ENCODE measurements at regions not wholly inside any gene's neighbourhood (a gene's known extent, or its start where the extent isn't known, plus 50 kb on each side); places are given as distances from the start of the nearest gene placed in this dataset.
"Not testable (repeated sequence)": the region's sequence is repeated elsewhere in the genome, so short reads cannot be mapped to it uniquely, and the experiment has no call there.

GRCh38 chr13:100764937-100765336 lies 90.3 kb upstream of the TMTC4 start:
- no peak for DNase-seq (ENCODE audit: low spot score)

- not testable (repeated sequence) for DNase-seq (ENCODE audit: low spot score)
Observed at GRCh38 chr13:100762126-100762525, 87.5 kb upstream of the TMTC4 start.

- DNase-seq (ENCODE audit: low spot score): no peak
Observed at GRCh38 chr13:100755891-100756290, 81.3 kb upstream of the TMTC4 start.

- no peak for DNase-seq (ENCODE audit: low spot score)
Observed at GRCh38 chr13:100754459-100754858, 79.9 kb upstream of the TMTC4 start.

- DNase-seq (ENCODE audit: low spot score): no peak
Observed at GRCh38 chr13:100753376-100753775, 78.8 kb upstream of the TMTC4 start.

- no peak for DNase-seq (ENCODE audit: low spot score)
Observed at GRCh38 chr13:100751826-100752225, 77.2 kb upstream of the TMTC4 start.

GRCh38 chr13:100746953-100747683 lies 72.5 kb upstream of the TMTC4 start:
- no peak for DNase-seq (ENCODE audit: low spot score)

GRCh38 chr13:100738176-100738855 lies 63.7 kb upstream of the TMTC4 start:
- no peak for DNase-seq (ENCODE audit: low spot score)

GRCh38 chr13:100735494-100735893 lies 60.9 kb upstream of the TMTC4 start:
- no peak for DNase-seq (ENCODE audit: low spot score)

GRCh38 chr13:100734194-100734720 lies 59.7 kb upstream of the TMTC4 start:
- no peak for DNase-seq (ENCODE audit: low spot score)

GRCh38 chr13:100733261-100733660 lies 58.7 kb upstream of the TMTC4 start:
- DNase-seq (ENCODE audit: low spot score): no peak

GRCh38 chr13:100728201-100728600 lies 53.6 kb upstream of the TMTC4 start:
- no peak for DNase-seq (ENCODE audit: low spot score)

GRCh38 chr13:100725472-100725871 lies 50.9 kb upstream of the TMTC4 start:
- no peak for DNase-seq (ENCODE audit: low spot score)

GRCh38 chr13:100724568-100724967 lies 50.0 kb upstream of the TMTC4 start:
- DNase-seq (ENCODE audit: low spot score): no peak
